ENCODE measurements at regions not wholly inside any gene's neighbourhood (a gene's known extent, or its start where the extent isn't known, plus 50 kb on each side); places are given as distances from the start of the nearest gene placed in this dataset.

- DNase-seq = no peak
Observed at GRCh38 chr12:124442772-124443445, 124.5 kb downstream of the NCOR2 start.

GRCh38 chr12:124442281-124442680, 125.1 kb downstream of the NCOR2 start:
- no peak for DNase-seq

- no peak for DNase-seq
Observed at GRCh38 chr12:124441443-124442194, 125.8 kb downstream of the NCOR2 start.

- no peak for DNase-seq
Observed at GRCh38 chr12:124440841-124441381, 126.5 kb downstream of the NCOR2 start.

- DNase-seq = no peak
Observed at GRCh38 chr12:124440031-124440626, 127.3 kb downstream of the NCOR2 start.

GRCh38 chr12:124438437-124439056, 128.9 kb downstream of the NCOR2 start:
- DNase-seq = no peak

- DNase-seq = no peak
Observed at GRCh38 chr12:124437617-124438436, 129.6 kb downstream of the NCOR2 start.

GRCh38 chr12:124437121-124437520, 130.3 kb downstream of the NCOR2 start:
- DNase-seq = no peak

GRCh38 chr12:124436366-124436765, 131.0 kb downstream of the NCOR2 start:
- DNase-seq = no peak

GRCh38 chr12:124435806-124436345, 131.5 kb downstream of the NCOR2 start:
- DNase-seq = no peak

- no peak for DNase-seq
Observed at GRCh38 chr12:124434951-124435805, 132.2 kb downstream of the NCOR2 start.

- DNase-seq = no peak
Observed at GRCh38 chr12:124434354-124434753, 133.1 kb downstream of the NCOR2 start.

GRCh38 chr12:124433879-124434278, 133.5 kb downstream of the NCOR2 start:
- DNase-seq = no peak

- DNase-seq = no peak
Observed at GRCh38 chr12:124433147-124433874, 134.1 kb downstream of the NCOR2 start.

- no peak for DNase-seq
Observed at GRCh38 chr12:124432376-124432775, 135.0 kb downstream of the NCOR2 start.

GRCh38 chr12:124431971-124432370, 135.4 kb downstream of the NCOR2 start:
- no peak for DNase-seq

GRCh38 chr12:124430491-124430890, 135.6 kb downstream of the RFLNA start:
- DNase-seq = no peak

GRCh38 chr12:124429535-124429934, 134.6 kb downstream of the RFLNA start:
- DNase-seq = no peak

- no peak for DNase-seq
Observed at GRCh38 chr12:124428792-124429281, 133.9 kb downstream of the RFLNA start.

- no peak for DNase-seq
Observed at GRCh38 chr12:124428136-124428791, 133.4 kb downstream of the RFLNA start.

Measured in NCI-H146 (cell line).